ENCODE measurements at regions not wholly inside any gene's neighbourhood (a gene's known extent, or its start where the extent isn't known, plus 50 kb on each side); places are given as distances from the start of the nearest gene placed in this dataset.

- TF ChIP-seq CREB1 (CRISPR knock-in tag; IDR thresholded peaks at IDR 0.05; ENCODE audit: low read depth): no peak
- TF ChIP-seq STAT1 (IDR thresholded peaks at IDR 0.05; ENCODE audit: unreplicated experiment): no peak
- TF ChIP-seq EZH2 (IDR thresholded peaks at IDR 0.05; ENCODE audit: low read depth, unreplicated experiment): no peak
- TF ChIP-seq ZNF331 (CRISPR knock-in tag; IDR thresholded peaks at IDR 0.05; ENCODE audit: low read depth): no peak
- no peak for TF ChIP-seq ZNF114 (CRISPR knock-in tag; IDR thresholded peaks at IDR 0.05)
Measured at GRCh38 chr3:28835249-28835648, 445.6 kb upstream of the RBMS3 start (continued).

GRCh38 chr3:28835751-28836150, 445.1 kb upstream of the RBMS3 start:
- Histone ChIP-seq H2AFZ (no peak overlapping the region), H3K4me3 (no peak overlapping the region), H3K4me1 (ENCODE audit: insufficient read depth) (no peaks in the 10 kb centered on the region), H3K27me3 (ENCODE audit: insufficient read depth) (no peaks in the 10 kb centered on the region), H3K36me3 (ENCODE audit: insufficient read depth) (no peaks in the 10 kb centered on the region), H4K20me1 (replicated peaks; ENCODE audit: insufficient read depth) (no peaks in the 10 kb centered on the region), H3K79me2 (replicated peaks; ENCODE audit: insufficient read depth) (no peaks in the 10 kb centered on the region), H3K4me2 (no peak overlapping the region), H3K27ac (ENCODE audit: low read depth) (no peak overlapping the region), H3K9me2 (ENCODE audit: insufficient read depth) (0 out of 2 replicates have a peak, but pooled peaks cover 4% of the 10 kb centered on the region), H3F3A (replicated peaks; ENCODE audit: low read depth) (no peaks in the 10 kb centered on the region)
- DNase-seq (ENCODE audit: low spot score) (peak; percentile 48), ATAC-seq (peak; percentile 89)
- Mint-ChIP-seq H3K27ac (no peak overlapping the region), H3K27me3 (ENCODE audit: insufficient read depth, low read depth, poor library complexity) (peaks cover 1% of the 10 kb centered on the region), H3K4me1 (peaks cover 28% of the 10 kb centered on the region), H3K36me3 (ENCODE audit: low read depth) (peaks cover under 1% of the 10 kb centered on the region; the same call in 1 of the 3 replicates), H3K9me3 (peaks cover 10% of the 10 kb centered on the region; the same call in 2 of the 3 replicates), H3K4me3 (no peak overlapping the region)
- TF ChIP-seq CREB1 (CRISPR knock-in tag; IDR thresholded peaks at IDR 0.05; ENCODE audit: low read depth) (0 out of 2 replicates have a peak, but pooled peaks have one; percentile 37), CTCF (conservative IDR thresholded peaks at IDR 0.05; ENCODE audit: low read depth in 2 of 2) (no peak)

- 0 out of 2 replicates have a peak, but pooled peaks cover 4% of the 10 kb centered on the region for H3K9me2 ChIP-seq (ENCODE audit: insufficient read depth)
- ATAC-seq (no peak), DNase-seq (ENCODE audit: low spot score) (no peak)
- TF ChIP-seq EZH2phosphoT487 (IDR thresholded peaks at IDR 0.05; ENCODE audit: unreplicated experiment): no peak
- no peak for TF ChIP-seq CTCF (conservative IDR thresholded peaks at IDR 0.05; ENCODE audit: low read depth in 2 of 2)
- TF ChIP-seq NANOG (IDR thresholded peaks at IDR 0.05; ENCODE audit: borderline replicate concordance): no peak
- no peaks in the 10 kb centered on the region for H3K36me3 ChIP-seq (ENCODE audit: insufficient read depth)
- peaks cover 6% of the 10 kb centered on the region; the same call in 1 of the 3 replicates for H3K9me3 Mint-ChIP-seq
- H4K20me1 ChIP-seq (replicated peaks; ENCODE audit: insufficient read depth): no peaks in the 10 kb centered on the region
- no peak overlapping the region for H3K4me3 Mint-ChIP-seq
- H3K27ac Mint-ChIP-seq: no peak overlapping the region
- no peak overlapping the region for H3K27ac ChIP-seq (ENCODE audit: low read depth)
- H3K4me2 ChIP-seq: no peak overlapping the region
- H3K4me1 Mint-ChIP-seq: peaks cover 28% of the 10 kb centered on the region
- H3K4me1 ChIP-seq (ENCODE audit: insufficient read depth): no peaks in the 10 kb centered on the region
- no peaks in the 10 kb centered on the region for H3F3A ChIP-seq (replicated peaks; ENCODE audit: low read depth)
- no peak overlapping the region for H2AFZ ChIP-seq
- H3K27me3 ChIP-seq (ENCODE audit: insufficient read depth): no peaks in the 10 kb centered on the region
- H3K27me3 Mint-ChIP-seq (ENCODE audit: insufficient read depth, low read depth, poor library complexity): peaks cover 1% of the 10 kb centered on the region
- no peak overlapping the region for H3K4me3 ChIP-seq
- H3K79me2 ChIP-seq (replicated peaks; ENCODE audit: insufficient read depth): no peaks in the 10 kb centered on the region
- H3K36me3 Mint-ChIP-seq (ENCODE audit: low read depth): no peaks in the 10 kb centered on the region
Measured at GRCh38 chr3:28836199-28836598, 444.7 kb upstream of the RBMS3 start.
